Stimulated activated CD8-positive, alpha-beta memory T cell treated with anti-CD3 and anti-CD28 coated beads, Interleukin-12 subunit alpha, Interleukin-12 subunit beta, amount 100 ng/mL, for 24 hours (primary cell): ENCODE measurements at regions not wholly inside any gene's neighbourhood (a gene's known extent, or its start where the extent isn't known, plus 50 kb on each side); places are given as distances from the start of the nearest gene placed in this dataset.

ENCODE experiments used
- DNase-seq: peaks from one replicate; pipeline ENCODE4 v3.0.0-alpha.2; 2020; ENCODE audit errors: extremely low read depth

GRCh38 chr5:65068410-65068809 lies 299.7 kb downstream of the CWC27 start:
- DNase-seq = no peak

- no peak for DNase-seq
Measured at GRCh38 chr5:65070026-65070425, 301.3 kb downstream of the CWC27 start.

DNA sequence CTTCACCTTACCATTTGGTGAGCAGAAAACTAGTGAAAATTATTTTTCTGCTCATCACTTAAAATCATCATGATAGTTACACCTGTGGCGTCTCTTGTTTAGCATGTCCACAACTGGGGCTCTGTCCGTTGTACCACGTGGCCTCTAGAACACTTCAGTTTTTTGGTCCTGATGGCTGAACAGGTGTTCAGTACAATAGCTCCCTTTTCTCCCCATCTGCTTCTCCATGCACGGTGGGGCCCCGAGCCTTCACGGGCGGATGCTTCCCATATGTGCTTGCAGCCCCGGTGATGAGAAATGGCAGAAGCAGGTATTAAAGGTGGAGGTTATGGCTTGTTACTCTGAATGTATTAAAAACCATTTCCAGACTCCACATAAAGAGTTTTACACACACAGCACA lies 304.1 kb downstream of the CWC27 start:
- DNase-seq = no peak

- DNase-seq = no peak
Measured at GRCh38 chr5:65073250-65073661, 304.5 kb downstream of the CWC27 start.

DNA sequence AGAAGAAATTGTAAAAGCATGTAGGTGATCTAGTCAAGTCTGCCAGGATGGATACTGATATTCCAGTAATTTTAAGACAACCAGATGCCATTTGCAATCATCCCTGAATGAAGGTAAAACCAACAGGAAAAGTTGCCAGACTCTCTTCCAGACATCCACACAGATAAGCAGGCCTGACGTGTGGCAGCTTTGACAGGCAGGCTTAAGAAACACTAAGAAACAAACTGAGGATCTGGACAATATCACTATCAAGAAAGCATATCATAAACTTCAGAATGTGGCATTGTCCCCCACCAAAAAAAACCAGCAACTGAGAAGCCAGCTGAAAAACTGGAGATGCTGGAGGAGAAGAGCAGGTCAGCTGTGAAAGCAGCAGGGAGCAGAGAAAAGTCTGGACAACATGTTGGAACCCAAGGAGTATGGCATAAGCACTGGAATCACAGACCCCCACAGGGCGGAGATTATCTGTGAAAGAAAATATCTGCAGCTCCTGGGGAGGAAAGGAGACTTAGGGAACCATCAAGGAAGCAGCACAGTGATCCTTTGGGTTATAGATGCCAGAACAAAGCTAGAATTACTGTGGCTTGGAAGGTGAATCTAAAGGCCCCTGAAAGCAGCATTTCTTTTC lies 307.0 kb downstream of the CWC27 start:
- no peak for DNase-seq

- peak; percentile 31 for DNase-seq
Measured at GRCh38 chr5:65076251-65076869, 307.6 kb downstream of the CWC27 start.

DNA sequence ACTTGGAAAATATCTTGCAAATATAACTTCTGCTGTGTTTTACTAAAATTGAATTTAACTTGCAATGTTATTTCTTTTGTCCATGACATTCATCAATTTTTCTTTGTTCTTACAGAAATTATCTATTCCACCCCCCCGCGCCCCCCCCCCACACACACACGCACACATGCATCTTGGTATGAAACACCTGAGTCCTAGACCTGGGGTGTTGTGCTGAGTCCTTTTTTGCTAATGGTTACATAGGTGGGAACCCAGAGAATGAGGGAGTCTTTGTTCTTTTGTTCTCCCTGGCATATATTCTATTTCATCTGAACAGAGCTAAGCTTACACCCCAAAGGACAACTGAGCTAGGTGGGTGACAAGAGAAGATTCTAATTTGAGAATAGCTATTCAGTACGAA lies 308.9 kb downstream of the CWC27 start:
- no peak for DNase-seq

GRCh38 chr5:65078331-65078730 lies 309.6 kb downstream of the CWC27 start:
- DNase-seq = no peak

DNA sequence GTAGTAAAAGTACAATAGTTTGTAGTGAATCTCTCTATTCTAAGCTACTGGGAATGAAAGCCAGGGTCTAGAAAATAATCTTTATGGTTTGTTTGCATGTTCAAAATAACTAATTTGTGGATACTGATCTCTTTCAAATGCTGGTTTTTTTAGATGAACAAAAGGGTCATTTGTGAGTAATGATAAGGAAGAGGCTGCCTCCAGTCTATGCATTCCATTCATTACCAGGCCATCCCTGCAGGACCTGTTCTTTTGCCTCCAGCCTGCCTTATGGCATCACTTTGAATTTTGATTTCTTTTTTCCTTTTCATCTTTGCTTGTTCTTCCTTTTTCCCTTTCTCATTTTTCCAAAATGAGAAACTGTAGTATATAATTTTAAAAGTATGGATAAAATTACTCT lies 312.3 kb downstream of the CWC27 start:
- DNase-seq = no peak

GRCh38 chr5:65084795-65085515 lies 316.2 kb downstream of the CWC27 start:
- no peak for DNase-seq

- no peak for DNase-seq
Measured at GRCh38 chr5:65085516-65085850, 316.8 kb downstream of the CWC27 start.

GRCh38 chr5:65086234-65086890 lies 317.6 kb downstream of the CWC27 start:
- DNase-seq = no peak

- DNase-seq = no peak
Measured at GRCh38 chr5:65087154-65087553, 318.4 kb downstream of the CWC27 start.

DNA sequence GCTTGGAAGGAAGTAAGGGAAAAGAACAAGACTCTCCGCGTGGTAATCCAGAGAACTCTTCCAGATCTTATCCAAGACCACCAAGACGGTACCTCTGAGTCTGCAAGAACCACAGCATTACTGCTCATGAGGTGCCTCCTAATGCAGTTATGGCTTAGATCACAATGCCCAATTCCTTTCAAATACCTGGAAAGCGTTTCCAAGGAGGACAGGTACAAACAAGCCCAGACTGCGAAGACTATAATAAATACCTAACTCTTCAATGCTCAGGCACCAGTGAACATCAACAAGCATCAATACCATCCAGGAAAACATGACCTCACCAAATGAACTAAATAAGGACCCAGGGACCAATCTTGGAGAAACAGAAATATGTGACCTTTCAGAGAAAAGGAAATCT lies 325.5 kb downstream of the CWC27 start:
- no peak for DNase-seq

- no peak for DNase-seq
Measured at GRCh38 chr5:65098393-65098792, 329.7 kb downstream of the CWC27 start.
